ENCODE measurements at regions not wholly inside any gene's neighbourhood (a gene's known extent, or its start where the extent isn't known, plus 50 kb on each side); places are given as distances from the start of the nearest gene placed in this dataset.

GRCh38 chr4:159428975-159429692, 326.3 kb downstream of the RAPGEF2 start:
- H3K9me3 ChIP-seq (ENCODE audit: insufficient read depth, low read length): no peaks in the 10 kb centered on the region
- H3K27me3 ChIP-seq (ENCODE audit: low read depth, low read length): no peaks in the 10 kb centered on the region
- no peaks in the 10 kb centered on the region for H4K20me1 ChIP-seq (ENCODE audit: insufficient read depth, low read length)
- no peak overlapping the region for H3K4me2 ChIP-seq (ENCODE audit: low read length)
- H3K9ac ChIP-seq (ENCODE audit: low read length): no peak overlapping the region
- no peaks in the 10 kb centered on the region for H3K79me2 ChIP-seq (ENCODE audit: low read length)
- no peak overlapping the region for H3K27ac ChIP-seq (ENCODE audit: low read length)
- H3K36me3 ChIP-seq (replicated peaks; ENCODE audit: low read depth, low read length): no peaks in the 10 kb centered on the region
- no peaks in the 10 kb centered on the region for H3K4me1 ChIP-seq (ENCODE audit: low read length)
- TF ChIP-seq CTCF (IDR thresholded peaks at IDR 0.05; ENCODE audit: low read depth, low read length): no peak
- no peak for TF ChIP-seq EZH2phosphoT487 (IDR thresholded peaks at IDR 0.05; ENCODE audit: low read depth)
- no peak overlapping the region for H2AFZ ChIP-seq (ENCODE audit: low read depth, low read length)
- no peak overlapping the region for H3K4me3 ChIP-seq (ENCODE audit: low read length)

GRCh38 chr4:159429693-159430035, 326.8 kb downstream of the RAPGEF2 start:
- no peaks in the 10 kb centered on the region for H3K36me3 ChIP-seq (replicated peaks; ENCODE audit: low read depth, low read length)
- no peak overlapping the region for H3K27ac ChIP-seq (ENCODE audit: low read length)
- H2AFZ ChIP-seq (ENCODE audit: low read depth, low read length): no peak overlapping the region
- H3K27me3 ChIP-seq (ENCODE audit: low read depth, low read length): no peaks in the 10 kb centered on the region
- no peak overlapping the region for H3K9ac ChIP-seq (ENCODE audit: low read length)
- no peaks in the 10 kb centered on the region for H3K9me3 ChIP-seq (ENCODE audit: insufficient read depth, low read length)
- H3K4me2 ChIP-seq (ENCODE audit: low read length): no peak overlapping the region
- no peaks in the 10 kb centered on the region for H4K20me1 ChIP-seq (ENCODE audit: insufficient read depth, low read length)
- no peaks in the 10 kb centered on the region for H3K4me1 ChIP-seq (ENCODE audit: low read length)
- H3K4me3 ChIP-seq (ENCODE audit: low read length): no peak overlapping the region
- TF ChIP-seq CTCF (IDR thresholded peaks at IDR 0.05; ENCODE audit: low read depth, low read length) (no peak), EZH2phosphoT487 (IDR thresholded peaks at IDR 0.05; ENCODE audit: low read depth) (no peak)
- no peaks in the 10 kb centered on the region for H3K79me2 ChIP-seq (ENCODE audit: low read length)

- H3K79me2 ChIP-seq (ENCODE audit: low read length): no peaks in the 10 kb centered on the region
- TF ChIP-seq EZH2phosphoT487 (IDR thresholded peaks at IDR 0.05; ENCODE audit: low read depth) (no peak), CTCF (IDR thresholded peaks at IDR 0.05; ENCODE audit: low read depth, low read length) (no peak)
- no peak overlapping the region for H3K4me3 ChIP-seq (ENCODE audit: low read length)
Observed at GRCh38 chr4:159430896-159431295, 328.0 kb downstream of the RAPGEF2 start.

GRCh38 chr4:159432436-159432835, 329.6 kb downstream of the RAPGEF2 start:
- Histone ChIP-seq H3K9ac (ENCODE audit: low read length) (no peak overlapping the region), H3K36me3 (replicated peaks; ENCODE audit: low read depth, low read length) (no peaks in the 10 kb centered on the region), H3K4me2 (ENCODE audit: low read length) (no peak overlapping the region), H4K20me1 (ENCODE audit: insufficient read depth, low read length) (no peaks in the 10 kb centered on the region), H3K4me1 (ENCODE audit: low read length) (no peaks in the 10 kb centered on the region), H3K9me3 (ENCODE audit: insufficient read depth, low read length) (no peaks in the 10 kb centered on the region), H2AFZ (ENCODE audit: low read depth, low read length) (no peak overlapping the region), H3K27ac (ENCODE audit: low read length) (no peak overlapping the region), H3K4me3 (ENCODE audit: low read length) (no peak overlapping the region), H3K79me2 (ENCODE audit: low read length) (no peaks in the 10 kb centered on the region), H3K27me3 (ENCODE audit: low read depth, low read length) (no peaks in the 10 kb centered on the region)
- no peak for TF ChIP-seq CTCF (IDR thresholded peaks at IDR 0.05; ENCODE audit: low read depth, low read length)

More at GRCh38 chr4:159430896-159431295, 328.0 kb downstream of the RAPGEF2 start:
- H3K27me3 ChIP-seq (ENCODE audit: low read depth, low read length): no peaks in the 10 kb centered on the region
- no peak overlapping the region for H3K27ac ChIP-seq (ENCODE audit: low read length)
- H2AFZ ChIP-seq (ENCODE audit: low read depth, low read length): no peak overlapping the region
- no peak overlapping the region for H3K4me2 ChIP-seq (ENCODE audit: low read length)
- H3K4me1 ChIP-seq (ENCODE audit: low read length): no peaks in the 10 kb centered on the region
- no peaks in the 10 kb centered on the region for H4K20me1 ChIP-seq (ENCODE audit: insufficient read depth, low read length)
- no peaks in the 10 kb centered on the region for H3K36me3 ChIP-seq (replicated peaks; ENCODE audit: low read depth, low read length)
- H3K9me3 ChIP-seq (ENCODE audit: insufficient read depth, low read length): no peaks in the 10 kb centered on the region
- H3K9ac ChIP-seq (ENCODE audit: low read length): no peak overlapping the region

Measured in OCI-LY3 (cell line).